ENCODE measurements at regions not wholly inside any gene's neighbourhood (a gene's known extent, or its start where the extent isn't known, plus 50 kb on each side); places are given as distances from the start of the nearest gene placed in this dataset.

GRCh38 chr7:85820702-85821443, 634.0 kb upstream of the SEMA3D start:
- TF ChIP-seq HDAC2 (IDR thresholded peaks at IDR 0.05; ENCODE audit: borderline replicate concordance in 1 of 2, low read depth in 2 of 2, low read length in 2 of 2) (no peak), CTCF (IDR thresholded peaks at IDR 0.05; ENCODE audit: control extremely low read depth in 1 of 3, insufficient read depth in 1 of 3, low read depth in 1 of 3, low read length in 3 of 3) (no peak), EZH2 (IDR thresholded peaks at IDR 0.05; ENCODE audit: low read depth, low read length, severe bottlenecking) (no peak), ZNF274 (IDR thresholded peaks at IDR 0.05; ENCODE audit: borderline replicate concordance, extremely low read depth, low read length) (no peak), CEBPB (IDR thresholded peaks at IDR 0.05; ENCODE audit: low read depth, low read length) (no peak), EP300 (IDR thresholded peaks at IDR 0.05; ENCODE audit: borderline replicate concordance in 1 of 2, low read depth in 2 of 2, low read length in 2 of 2) (no peak), POLR2AphosphoS5 (IDR thresholded peaks at IDR 0.05; ENCODE audit: low read depth, low read length) (no peak), RBBP5 (IDR thresholded peaks at IDR 0.05; ENCODE audit: borderline replicate concordance, low read depth, low read length) (no peak), KDM5A (IDR thresholded peaks at IDR 0.05; ENCODE audit: low read length) (no peak)

Data from H1 (cell line).